AG09319 (cell line): ENCODE measurements at regions not wholly inside any gene's neighbourhood (a gene's known extent, or its start where the extent isn't known, plus 50 kb on each side); places are given as distances from the start of the nearest gene placed in this dataset.

Experiments used
- DNase-seq: peaks from one replicate; pipeline ENCODE4 v3.0.0-alpha.2; 2010; ENCODE audit warnings: low read depth; ENCODE audit errors: extremely low read depth
- TF ChIP-seq, protein P1 (sequence below): IDR thresholded peaks from 2 replicates; pipeline ENCODE4 v1.5.1; 2011; ENCODE audit warnings: low read depth, mild to moderate bottlenecking, inconsistent platforms, low read length, moderate library complexity

- no peak for DNase-seq
- TF ChIP-seq, protein P1, sequence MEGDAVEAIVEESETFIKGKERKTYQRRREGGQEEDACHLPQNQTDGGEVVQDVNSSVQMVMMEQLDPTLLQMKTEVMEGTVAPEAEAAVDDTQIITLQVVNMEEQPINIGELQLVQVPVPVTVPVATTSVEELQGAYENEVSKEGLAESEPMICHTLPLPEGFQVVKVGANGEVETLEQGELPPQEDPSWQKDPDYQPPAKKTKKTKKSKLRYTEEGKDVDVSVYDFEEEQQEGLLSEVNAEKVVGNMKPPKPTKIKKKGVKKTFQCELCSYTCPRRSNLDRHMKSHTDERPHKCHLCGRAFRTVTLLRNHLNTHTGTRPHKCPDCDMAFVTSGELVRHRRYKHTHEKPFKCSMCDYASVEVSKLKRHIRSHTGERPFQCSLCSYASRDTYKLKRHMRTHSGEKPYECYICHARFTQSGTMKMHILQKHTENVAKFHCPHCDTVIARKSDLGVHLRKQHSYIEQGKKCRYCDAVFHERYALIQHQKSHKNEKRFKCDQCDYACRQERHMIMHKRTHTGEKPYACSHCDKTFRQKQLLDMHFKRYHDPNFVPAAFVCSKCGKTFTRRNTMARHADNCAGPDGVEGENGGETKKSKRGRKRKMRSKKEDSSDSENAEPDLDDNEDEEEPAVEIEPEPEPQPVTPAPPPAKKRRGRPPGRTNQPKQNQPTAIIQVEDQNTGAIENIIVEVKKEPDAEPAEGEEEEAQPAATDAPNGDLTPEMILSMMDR = no peak
Observed at GRCh38 chr6:53744321-53744720, 50.5 kb upstream of the LRRC1 start.

- TF ChIP-seq, protein P1 = no peak
- no peak for DNase-seq
Observed at GRCh38 chr6:53741034-53741823, 53.6 kb upstream of the LRRC1 start.

GRCh38 chr6:53737746-53738145, 57.1 kb upstream of the LRRC1 start:
- TF ChIP-seq, protein P1 = no peak
- no peak for DNase-seq

DNA sequence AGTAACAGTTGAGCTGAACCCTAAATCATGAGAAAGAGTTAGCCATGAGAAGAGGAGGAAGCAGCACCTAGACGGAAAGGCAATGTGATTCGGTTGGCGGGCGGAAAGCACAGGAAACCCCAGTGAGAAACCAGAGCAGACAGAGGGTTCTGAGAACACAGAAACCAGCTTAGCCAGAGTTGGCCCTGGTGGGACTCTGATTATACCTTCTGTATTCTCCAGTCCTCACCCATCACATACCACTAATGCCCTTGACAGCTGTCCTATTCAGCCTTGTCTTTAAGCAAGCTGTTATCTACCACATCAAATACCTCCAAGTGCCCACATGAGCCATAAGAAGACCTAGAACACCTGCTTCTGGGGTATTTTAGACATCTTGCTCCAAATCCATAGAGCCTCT, 58.9 kb upstream of the LRRC1 start:
- no peak for DNase-seq
- TF ChIP-seq, protein P1 = no peak

DNA sequence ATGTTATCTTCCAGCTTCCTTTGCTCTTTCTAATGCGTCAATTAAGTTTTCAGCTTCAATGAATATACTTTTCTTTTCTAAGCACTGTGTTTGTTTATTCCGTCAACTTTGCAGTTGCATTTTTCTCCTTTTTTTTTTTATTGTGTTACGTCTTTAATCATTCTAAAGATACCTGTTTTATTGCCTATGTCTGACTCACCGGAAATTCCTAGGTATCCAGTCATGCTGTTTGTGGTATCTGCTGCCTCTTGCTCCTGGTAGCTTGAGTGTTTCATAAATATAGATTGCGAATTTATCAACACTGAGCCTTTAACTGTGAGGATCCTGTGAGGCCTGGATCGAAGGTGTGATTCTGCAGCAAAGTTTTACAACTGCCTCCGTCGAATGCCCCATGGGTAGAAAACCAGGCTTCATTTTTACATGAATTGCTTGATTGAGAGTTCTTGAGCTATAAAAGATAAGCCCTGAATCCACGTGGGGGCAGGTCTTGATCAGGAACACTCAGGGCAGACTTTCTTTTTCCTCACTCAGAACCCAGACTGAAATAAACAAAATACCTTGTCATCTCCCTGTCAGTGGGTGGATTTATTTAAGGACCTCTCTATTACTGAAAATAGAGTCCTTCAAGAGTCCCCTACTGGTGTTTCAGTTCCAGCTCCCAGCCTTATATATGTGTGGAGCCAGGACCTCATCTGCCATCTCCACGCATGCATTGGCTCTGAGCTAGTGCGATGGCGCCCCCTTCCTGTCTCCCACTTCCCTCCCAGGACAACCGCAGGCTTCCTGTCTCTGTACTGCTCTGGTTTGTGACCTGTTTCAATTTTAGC, 60.1 kb upstream of the LRRC1 start:
- TF ChIP-seq, protein P1 = peak; percentile 4
- DNase-seq = no peak

GRCh38 chr6:53731866-53732636, 62.8 kb upstream of the LRRC1 start:
- no peak for DNase-seq
- TF ChIP-seq, protein P1 = no peak
